ENCODE measurements at regions not wholly inside any gene's neighbourhood (a gene's known extent, or its start where the extent isn't known, plus 50 kb on each side); places are given as distances from the start of the nearest gene placed in this dataset.
A peak's percentile ranks its signal among the peaks of the same experiment; 100 is the strongest.

DNA sequence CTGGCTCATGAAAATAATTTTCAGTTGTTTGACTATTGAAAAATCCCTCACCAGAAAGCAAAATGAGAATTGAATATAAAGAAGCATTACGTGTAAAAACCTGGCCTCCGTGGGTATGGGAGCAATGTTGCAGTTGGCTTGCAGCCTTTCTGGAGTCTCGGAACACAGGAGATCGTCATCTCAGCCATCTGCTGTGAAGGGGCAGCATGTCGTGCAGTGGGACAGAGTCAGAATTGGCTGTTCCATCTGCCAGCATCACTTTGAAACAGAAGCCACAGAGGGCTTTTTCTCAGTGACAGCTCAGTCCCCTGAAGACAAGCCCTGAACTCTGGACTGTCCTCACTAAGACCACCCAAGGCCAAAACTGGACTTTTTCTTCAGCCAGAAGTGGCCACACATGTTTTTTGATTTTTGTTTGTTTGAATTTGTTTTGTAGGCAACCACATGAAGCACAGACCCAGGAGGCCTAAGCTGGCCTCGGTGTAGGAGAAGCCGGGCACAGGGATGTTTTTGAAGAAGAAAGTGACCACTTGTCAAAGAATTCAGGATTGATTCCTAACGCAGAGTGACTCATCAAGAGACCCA, 170.8 kb upstream of the DYRK2 start:
- H4K91ac ChIP-seq (ENCODE audit: insufficient read length, low read depth, low read length), result no peak overlapping the region
- no peak overlapping the region for H3K4ac ChIP-seq (ENCODE audit: low read depth, low read length)
- no peaks in the 10 kb centered on the region for H3K9me3 ChIP-seq (ENCODE audit: control insufficient read depth, low read depth, low read length)
- H2BK20ac ChIP-seq (ENCODE audit: low read depth, low read length, poor library complexity, severe bottlenecking), result no peak overlapping the region
- no peaks in the 10 kb centered on the region for H3K23me2 ChIP-seq (ENCODE audit: insufficient read length, low read depth, low read length, poor library complexity, severe bottlenecking)
- H3K27ac Mint-ChIP-seq, result peak overlapping the region in 1 of 3 experiments; percentile 25; a peak in 2 of 7 replicates
- TF ChIP-seq, protein P1, sequence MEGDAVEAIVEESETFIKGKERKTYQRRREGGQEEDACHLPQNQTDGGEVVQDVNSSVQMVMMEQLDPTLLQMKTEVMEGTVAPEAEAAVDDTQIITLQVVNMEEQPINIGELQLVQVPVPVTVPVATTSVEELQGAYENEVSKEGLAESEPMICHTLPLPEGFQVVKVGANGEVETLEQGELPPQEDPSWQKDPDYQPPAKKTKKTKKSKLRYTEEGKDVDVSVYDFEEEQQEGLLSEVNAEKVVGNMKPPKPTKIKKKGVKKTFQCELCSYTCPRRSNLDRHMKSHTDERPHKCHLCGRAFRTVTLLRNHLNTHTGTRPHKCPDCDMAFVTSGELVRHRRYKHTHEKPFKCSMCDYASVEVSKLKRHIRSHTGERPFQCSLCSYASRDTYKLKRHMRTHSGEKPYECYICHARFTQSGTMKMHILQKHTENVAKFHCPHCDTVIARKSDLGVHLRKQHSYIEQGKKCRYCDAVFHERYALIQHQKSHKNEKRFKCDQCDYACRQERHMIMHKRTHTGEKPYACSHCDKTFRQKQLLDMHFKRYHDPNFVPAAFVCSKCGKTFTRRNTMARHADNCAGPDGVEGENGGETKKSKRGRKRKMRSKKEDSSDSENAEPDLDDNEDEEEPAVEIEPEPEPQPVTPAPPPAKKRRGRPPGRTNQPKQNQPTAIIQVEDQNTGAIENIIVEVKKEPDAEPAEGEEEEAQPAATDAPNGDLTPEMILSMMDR (conservative IDR thresholded peaks at IDR 0.05), result no peak
- H2AK5ac ChIP-seq (ENCODE audit: insufficient read length, low read length), result no peak overlapping the region
- H3K27ac ChIP-seq (ENCODE audit: insufficient read length, low read depth, low read length), result no peak overlapping the region
- H3K23ac ChIP-seq (ENCODE audit: insufficient read length, low read depth, low read length), result no peak overlapping the region
- H3K9ac ChIP-seq (ENCODE audit: extremely low read depth, insufficient read length, low read length), result no peak overlapping the region
- no peak overlapping the region for H2BK120ac ChIP-seq (ENCODE audit: low read depth, low read length, poor library complexity, severe bottlenecking)
- no peak overlapping the region for H4K5ac ChIP-seq (ENCODE audit: insufficient read length, low read depth, low read length)
- no peak overlapping the region for H3K14ac ChIP-seq (ENCODE audit: insufficient read depth, low read length)
- H3K4me2 ChIP-seq (ENCODE audit: insufficient read depth, insufficient read length, low read length), result no peak overlapping the region
- no peak overlapping the region for H2BK5ac ChIP-seq (ENCODE audit: insufficient read length, low read length)
- no CpG with 5 or more reads among the region's 8 CpGs for WGBS (ENCODE audit: extremely low coverage, insufficient read length, low lambda C conversion rate)
- H3K27me3 ChIP-seq (ENCODE audit: insufficient read depth, low read length), result no peaks in the 10 kb centered on the region
- H3K36me3 Mint-ChIP-seq (ENCODE audit: insufficient read depth in 1 of 3, low read depth in 3 of 3), result no peaks in the 10 kb centered on the region; a peak in 1 of 7 replicates
- no peak for DNase-seq
- no peaks in the 10 kb centered on the region for H3K27me3 Mint-ChIP-seq (ENCODE audit: low read depth)
- H2AFZ ChIP-seq (ENCODE audit: low read length), result no peak overlapping the region
- H4K8ac ChIP-seq (replicated peaks; ENCODE audit: insufficient read length, low read depth, low read length), result no peak overlapping the region
- no peak overlapping the region for H3K4me3 Mint-ChIP-seq
- H3K56ac ChIP-seq (ENCODE audit: insufficient read length, low read depth, low read length), result no peak overlapping the region
- no peaks in the 10 kb centered on the region for H3K79me2 ChIP-seq (ENCODE audit: insufficient read depth, low read length)
- no peaks in the 10 kb centered on the region for H3K4me1 ChIP-seq (ENCODE audit: insufficient read depth, low read length)
- H3T11ph ChIP-seq (ENCODE audit: low read length), result no peak overlapping the region
- no peak overlapping the region for H3K18ac ChIP-seq (ENCODE audit: insufficient read length, low read depth, low read length)
- H3K4me1 Mint-ChIP-seq, result peaks cover 19 to 21% of the 10 kb centered on the region in 2 experiments
- H3K79me1 ChIP-seq (ENCODE audit: insufficient read depth, low read depth, low read length, poor library complexity, severe bottlenecking), result no peaks in the 10 kb centered on the region
- no peak overlapping the region for H2BK12ac ChIP-seq (ENCODE audit: insufficient read length, low read depth, low read length)
- H4K20me1 ChIP-seq (ENCODE audit: control insufficient read depth, insufficient read depth, insufficient read length), result no peaks in the 10 kb centered on the region
- H2BK15ac ChIP-seq (ENCODE audit: low read depth, low read length), result no peak overlapping the region
- no peaks in the 10 kb centered on the region for H3K9me3 Mint-ChIP-seq
